ENCODE measurements at regions not wholly inside any gene's neighbourhood (a gene's known extent, or its start where the extent isn't known, plus 50 kb on each side); places are given as distances from the start of the nearest gene placed in this dataset.

DNA sequence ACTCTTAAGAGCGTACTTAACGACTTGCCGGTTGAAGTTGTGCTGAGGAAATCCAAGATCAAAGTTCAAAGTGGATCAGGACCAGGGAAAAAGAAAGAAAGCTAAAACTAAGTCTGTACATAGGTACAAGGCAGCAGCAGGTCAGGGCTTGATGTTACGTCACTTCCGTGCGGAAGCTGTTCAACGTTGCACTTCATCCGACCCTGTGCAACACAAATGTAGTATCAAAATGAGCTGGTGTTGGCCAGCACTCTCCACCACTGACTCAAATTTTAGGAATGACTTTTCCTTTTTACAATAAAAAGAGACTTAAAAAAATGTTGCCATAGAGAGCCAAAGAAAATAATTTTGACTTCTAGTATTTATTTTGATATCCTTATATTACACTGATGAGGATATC, 1315.4 kb downstream of the EFNB2 start:
- TF ChIP-seq, protein P1, sequence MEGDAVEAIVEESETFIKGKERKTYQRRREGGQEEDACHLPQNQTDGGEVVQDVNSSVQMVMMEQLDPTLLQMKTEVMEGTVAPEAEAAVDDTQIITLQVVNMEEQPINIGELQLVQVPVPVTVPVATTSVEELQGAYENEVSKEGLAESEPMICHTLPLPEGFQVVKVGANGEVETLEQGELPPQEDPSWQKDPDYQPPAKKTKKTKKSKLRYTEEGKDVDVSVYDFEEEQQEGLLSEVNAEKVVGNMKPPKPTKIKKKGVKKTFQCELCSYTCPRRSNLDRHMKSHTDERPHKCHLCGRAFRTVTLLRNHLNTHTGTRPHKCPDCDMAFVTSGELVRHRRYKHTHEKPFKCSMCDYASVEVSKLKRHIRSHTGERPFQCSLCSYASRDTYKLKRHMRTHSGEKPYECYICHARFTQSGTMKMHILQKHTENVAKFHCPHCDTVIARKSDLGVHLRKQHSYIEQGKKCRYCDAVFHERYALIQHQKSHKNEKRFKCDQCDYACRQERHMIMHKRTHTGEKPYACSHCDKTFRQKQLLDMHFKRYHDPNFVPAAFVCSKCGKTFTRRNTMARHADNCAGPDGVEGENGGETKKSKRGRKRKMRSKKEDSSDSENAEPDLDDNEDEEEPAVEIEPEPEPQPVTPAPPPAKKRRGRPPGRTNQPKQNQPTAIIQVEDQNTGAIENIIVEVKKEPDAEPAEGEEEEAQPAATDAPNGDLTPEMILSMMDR (IDR thresholded peaks at IDR 0.05), result no peak

DNA sequence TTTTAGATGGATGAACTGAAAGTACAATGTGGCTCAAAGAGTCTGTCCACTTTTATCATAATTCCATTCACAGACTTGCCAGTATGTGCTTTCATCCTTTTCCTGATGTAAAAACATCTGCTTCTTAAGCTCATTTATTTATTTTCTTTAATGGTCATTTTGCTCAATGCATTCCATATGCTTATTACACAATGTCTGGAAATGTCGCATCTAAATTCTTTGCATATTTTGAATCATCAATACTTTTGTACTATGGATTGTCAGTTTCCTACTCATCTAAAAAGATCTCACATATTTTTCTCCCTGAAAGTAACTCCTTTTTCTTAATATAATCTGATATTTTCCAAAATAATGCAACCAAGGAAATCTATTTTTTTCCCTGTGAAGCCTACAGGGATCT, 1315.8 kb downstream of the EFNB2 start:
- TF ChIP-seq, protein P1 (IDR thresholded peaks at IDR 0.05), result no peak

DNA sequence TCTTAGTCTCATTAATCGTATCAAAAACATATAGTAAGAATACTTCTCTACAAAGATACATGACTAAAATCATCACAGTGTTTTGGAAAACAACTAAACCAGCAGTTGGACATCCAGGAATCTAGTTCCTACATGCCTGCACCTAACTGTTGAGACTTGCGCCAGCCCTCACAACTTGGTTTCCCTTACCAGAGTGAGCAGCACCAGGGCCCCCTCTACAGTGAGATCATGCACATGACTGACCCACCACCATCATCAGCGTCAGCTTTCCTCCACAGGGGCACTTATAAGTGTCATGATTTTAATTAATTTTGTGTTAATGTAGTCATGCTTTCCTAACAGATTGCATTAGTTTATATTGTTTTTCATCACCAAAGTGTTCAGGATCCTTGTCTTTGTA, 1322.0 kb downstream of the EFNB2 start:
- TF ChIP-seq, protein P1 (IDR thresholded peaks at IDR 0.05), result no peak

DNA sequence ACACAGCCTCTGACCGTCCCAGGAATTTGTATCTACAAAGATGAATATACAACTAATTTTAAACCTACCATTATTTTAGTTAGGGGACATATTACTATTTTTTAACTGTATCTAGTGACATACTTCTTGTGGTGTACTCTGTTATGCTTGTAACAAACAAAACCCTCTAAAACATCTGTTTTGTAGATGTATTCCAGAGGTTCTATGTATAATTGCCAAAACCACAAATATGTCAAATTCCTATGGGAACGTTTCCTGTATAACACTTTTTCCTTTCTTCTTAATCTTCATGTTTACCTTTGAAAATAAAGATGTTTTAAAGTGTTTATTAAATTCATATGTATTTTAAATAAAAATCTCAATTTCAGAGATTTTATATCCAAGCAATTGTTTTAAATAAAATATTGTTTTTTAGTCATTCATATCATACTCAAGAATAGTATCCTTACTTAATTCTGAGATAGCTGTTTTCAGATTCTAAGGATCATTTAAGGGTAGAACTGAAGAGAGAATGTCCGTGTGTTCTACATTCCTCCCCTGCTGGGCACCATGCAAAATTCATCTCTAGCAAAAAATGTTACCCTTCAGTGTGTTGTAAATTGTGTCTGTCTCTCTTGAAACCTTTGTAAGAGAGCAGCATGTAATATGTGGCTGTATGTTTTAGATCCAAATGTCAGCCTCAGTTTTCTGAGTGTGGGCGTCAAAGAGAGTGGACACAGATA, 1327.7 kb downstream of the EFNB2 start:
- TF ChIP-seq, protein P1 (IDR thresholded peaks at IDR 0.05), result no peak

DNA sequence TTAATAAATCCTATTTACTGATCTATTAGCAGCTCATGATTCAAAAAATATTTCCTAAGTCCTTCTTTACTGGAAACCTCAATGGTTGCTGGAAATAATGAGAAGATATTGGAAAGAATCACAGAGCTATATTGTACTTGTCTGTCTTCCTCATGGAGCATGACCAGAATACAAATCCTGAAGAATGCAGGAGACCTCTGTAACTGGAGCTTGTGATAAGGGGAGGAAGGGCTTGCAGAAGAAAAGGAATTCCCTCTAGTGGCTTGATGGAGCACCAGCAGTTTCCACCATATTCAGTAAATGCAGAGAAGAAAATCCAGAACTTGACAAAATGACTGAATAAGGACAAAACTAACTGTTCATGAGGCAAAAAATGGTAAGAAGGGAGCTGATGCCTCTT, 1333.1 kb downstream of the EFNB2 start:
- TF ChIP-seq, protein P1 (IDR thresholded peaks at IDR 0.05), result peak; percentile 48

DNA sequence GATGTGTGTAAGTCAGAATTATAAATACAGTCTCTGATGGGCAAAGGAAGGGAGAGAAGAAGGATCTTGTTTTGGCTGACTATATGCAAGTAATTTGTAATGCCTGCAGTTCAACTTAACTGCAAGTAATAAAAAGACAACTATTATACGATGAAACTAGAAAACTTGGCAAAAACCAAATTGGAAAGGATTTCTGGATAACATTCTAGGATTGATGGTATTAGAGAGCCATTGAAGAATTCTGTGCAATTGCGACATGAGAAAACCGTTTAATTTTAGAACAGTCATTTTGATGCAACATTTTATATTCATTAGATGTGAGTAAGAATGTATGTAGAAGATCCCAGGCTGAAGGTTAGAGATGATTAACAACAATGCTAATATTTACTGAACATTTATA, 1334.1 kb downstream of the EFNB2 start:
- TF ChIP-seq, protein P1 (IDR thresholded peaks at IDR 0.05), result no peak

DNA sequence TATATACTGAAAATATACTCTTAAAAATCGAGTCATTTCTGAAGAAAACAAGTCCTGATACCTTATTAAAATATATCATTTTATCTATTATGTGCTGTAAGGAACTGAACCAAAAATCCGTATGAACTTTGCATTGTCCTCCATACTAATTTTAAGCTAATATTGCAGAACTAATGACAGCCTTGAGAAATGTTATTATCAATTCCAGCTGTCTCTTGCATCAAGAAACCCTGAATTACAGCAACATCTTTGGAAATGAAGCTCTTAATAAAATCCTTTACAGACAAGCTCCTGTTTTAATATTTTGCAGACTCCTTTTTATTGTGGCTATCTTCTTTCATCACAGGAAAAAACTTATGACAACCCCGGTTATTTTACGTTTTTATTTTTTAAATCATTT, 1335.3 kb downstream of the EFNB2 start:
- TF ChIP-seq, protein P1 (IDR thresholded peaks at IDR 0.05), result no peak

DNA sequence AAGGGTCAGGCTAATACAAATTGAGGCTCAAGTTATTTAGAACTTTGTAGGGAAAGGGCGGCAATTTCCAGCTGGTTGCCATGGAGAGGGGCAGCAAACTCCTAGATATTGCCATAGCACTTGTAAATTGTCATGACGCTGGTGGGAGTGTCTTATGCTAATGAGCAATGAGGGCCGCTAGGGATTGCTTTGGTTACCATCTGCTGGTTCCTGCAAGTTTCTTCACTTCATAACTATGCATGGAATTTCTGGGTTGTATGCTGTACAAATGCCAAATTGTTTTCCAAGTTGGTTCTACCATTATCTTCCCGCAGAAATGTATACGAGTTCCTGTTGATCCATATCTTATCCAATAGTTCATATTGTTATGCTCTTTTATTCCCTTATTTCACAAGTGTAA, 1339.4 kb downstream of the EFNB2 start:
- TF ChIP-seq, protein P1 (IDR thresholded peaks at IDR 0.05), result no peak
